ENCODE measurements at regions not wholly inside any gene's neighbourhood (a gene's known extent, or its start where the extent isn't known, plus 50 kb on each side); places are given as distances from the start of the nearest gene placed in this dataset.

DNA sequence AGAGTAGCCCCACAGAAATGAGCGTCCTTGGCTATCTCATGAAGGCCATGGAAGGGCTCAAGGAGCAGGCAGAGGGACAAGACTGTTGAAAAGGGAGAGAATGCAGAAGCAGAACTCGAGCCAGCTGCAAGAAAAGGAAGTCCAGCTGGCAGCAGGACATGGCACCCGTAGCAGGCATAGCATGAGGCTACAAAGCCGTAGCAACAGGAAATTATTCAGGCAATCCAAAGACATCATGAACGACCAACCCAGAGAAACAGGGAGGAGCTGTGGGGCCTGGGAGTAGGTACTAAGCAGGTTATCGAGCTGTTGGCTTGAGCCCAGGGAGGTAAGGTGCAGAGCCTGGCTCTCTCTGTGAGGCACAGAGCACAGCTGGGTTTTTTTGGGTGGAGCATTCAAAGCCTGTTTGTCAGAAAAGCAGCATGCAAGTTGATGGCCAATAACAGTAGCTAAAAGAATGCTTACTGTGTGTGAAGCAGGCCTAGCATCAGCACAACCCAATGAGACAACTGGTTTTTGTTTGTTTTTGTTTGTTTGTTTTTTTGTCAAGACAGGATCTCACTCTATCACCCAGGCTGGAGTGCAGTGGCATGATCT, 144.0 kb upstream of the SMAD3 start:
- no peak overlapping the region for H3K4me3 ChIP-seq (ENCODE audit: control insufficient read depth, low read depth, low read length)
- TF ChIP-seq, protein P1, sequence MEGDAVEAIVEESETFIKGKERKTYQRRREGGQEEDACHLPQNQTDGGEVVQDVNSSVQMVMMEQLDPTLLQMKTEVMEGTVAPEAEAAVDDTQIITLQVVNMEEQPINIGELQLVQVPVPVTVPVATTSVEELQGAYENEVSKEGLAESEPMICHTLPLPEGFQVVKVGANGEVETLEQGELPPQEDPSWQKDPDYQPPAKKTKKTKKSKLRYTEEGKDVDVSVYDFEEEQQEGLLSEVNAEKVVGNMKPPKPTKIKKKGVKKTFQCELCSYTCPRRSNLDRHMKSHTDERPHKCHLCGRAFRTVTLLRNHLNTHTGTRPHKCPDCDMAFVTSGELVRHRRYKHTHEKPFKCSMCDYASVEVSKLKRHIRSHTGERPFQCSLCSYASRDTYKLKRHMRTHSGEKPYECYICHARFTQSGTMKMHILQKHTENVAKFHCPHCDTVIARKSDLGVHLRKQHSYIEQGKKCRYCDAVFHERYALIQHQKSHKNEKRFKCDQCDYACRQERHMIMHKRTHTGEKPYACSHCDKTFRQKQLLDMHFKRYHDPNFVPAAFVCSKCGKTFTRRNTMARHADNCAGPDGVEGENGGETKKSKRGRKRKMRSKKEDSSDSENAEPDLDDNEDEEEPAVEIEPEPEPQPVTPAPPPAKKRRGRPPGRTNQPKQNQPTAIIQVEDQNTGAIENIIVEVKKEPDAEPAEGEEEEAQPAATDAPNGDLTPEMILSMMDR (IDR thresholded peaks at IDR 0.05; ENCODE audit: control insufficient read depth, insufficient read depth, low read depth, low read length, missing control alignments) = no peak
- DNase-seq (ENCODE audit: low read depth) = no peak

GRCh38 chr15:66922608-66923007, 142.8 kb upstream of the SMAD3 start:
- DNase-seq (ENCODE audit: low read depth) = no peak
- TF ChIP-seq, protein P1 (IDR thresholded peaks at IDR 0.05; ENCODE audit: control insufficient read depth, insufficient read depth, low read depth, low read length, missing control alignments) = no peak
- no peak overlapping the region for H3K4me3 ChIP-seq (ENCODE audit: control insufficient read depth, low read depth, low read length)

DNA sequence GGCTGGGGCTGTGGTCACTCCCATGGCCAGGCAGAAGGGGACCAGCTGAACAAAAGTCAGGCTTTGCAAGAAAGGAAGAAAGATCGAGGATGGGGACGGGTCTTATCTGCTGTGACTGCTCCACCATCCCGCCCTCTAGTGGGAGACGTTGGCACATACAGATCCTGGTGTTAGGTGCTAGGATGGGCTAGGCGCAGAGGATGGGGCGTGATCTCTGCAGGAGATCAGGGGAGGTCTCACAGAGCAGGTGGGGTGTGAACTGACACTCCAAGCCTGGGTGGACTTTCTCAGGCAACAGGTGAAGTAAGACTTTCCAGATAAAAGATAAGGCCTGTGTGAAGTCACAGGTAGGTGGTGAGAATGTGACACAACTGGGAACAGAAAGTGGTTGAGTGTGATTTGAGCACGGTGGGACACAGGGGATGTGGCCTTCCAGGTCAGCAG, 141.9 kb upstream of the SMAD3 start:
- no peak overlapping the region for H3K4me3 ChIP-seq (ENCODE audit: control insufficient read depth, low read depth, low read length)
- no peak for DNase-seq (ENCODE audit: low read depth)
- TF ChIP-seq, protein P1 (IDR thresholded peaks at IDR 0.05; ENCODE audit: control insufficient read depth, insufficient read depth, low read depth, low read length, missing control alignments) = peak; percentile 49

GRCh38 chr15:66924889-66925288, 140.5 kb upstream of the SMAD3 start:
- DNase-seq (ENCODE audit: low read depth) = no peak
- H3K4me3 ChIP-seq (ENCODE audit: control insufficient read depth, low read depth, low read length) = no peak overlapping the region

GRCh38 chr15:66925721-66926120, 139.7 kb upstream of the SMAD3 start:
- DNase-seq (ENCODE audit: low read depth) = no peak
- TF ChIP-seq, protein P1 (IDR thresholded peaks at IDR 0.05; ENCODE audit: control insufficient read depth, insufficient read depth, low read depth, low read length, missing control alignments) = no peak
- H3K4me3 ChIP-seq (ENCODE audit: control insufficient read depth, low read depth, low read length) = no peak overlapping the region

More at GRCh38 chr15:66924889-66925288, 140.5 kb upstream of the SMAD3 start:
- TF ChIP-seq, protein P1 (IDR thresholded peaks at IDR 0.05; ENCODE audit: control insufficient read depth, insufficient read depth, low read depth, low read length, missing control alignments) = no peak

GRCh38 chr15:66927201-66928077, 138.0 kb upstream of the SMAD3 start:
- TF ChIP-seq, protein P1 (IDR thresholded peaks at IDR 0.05; ENCODE audit: control insufficient read depth, insufficient read depth, low read depth, low read length, missing control alignments) = no peak
- H3K4me3 ChIP-seq (ENCODE audit: control insufficient read depth, low read depth, low read length) = no peak overlapping the region
- no peak for DNase-seq (ENCODE audit: low read depth)
